HG03565 (cell line): ENCODE measurements at regions not wholly inside any gene's neighbourhood (a gene's known extent, or its start where the extent isn't known, plus 50 kb on each side); places are given as distances from the start of the nearest gene placed in this dataset.

Source experiments
- ATAC-seq: cut with Tn5 transposase; IDR thresholded peaks from one replicate; pipeline ENCODE4 v1.9.1; 2021; ENCODE audit warnings: mild to moderate bottlenecking, moderate library complexity; ENCODE audit not compliant: unreplicated experiment

DNA sequence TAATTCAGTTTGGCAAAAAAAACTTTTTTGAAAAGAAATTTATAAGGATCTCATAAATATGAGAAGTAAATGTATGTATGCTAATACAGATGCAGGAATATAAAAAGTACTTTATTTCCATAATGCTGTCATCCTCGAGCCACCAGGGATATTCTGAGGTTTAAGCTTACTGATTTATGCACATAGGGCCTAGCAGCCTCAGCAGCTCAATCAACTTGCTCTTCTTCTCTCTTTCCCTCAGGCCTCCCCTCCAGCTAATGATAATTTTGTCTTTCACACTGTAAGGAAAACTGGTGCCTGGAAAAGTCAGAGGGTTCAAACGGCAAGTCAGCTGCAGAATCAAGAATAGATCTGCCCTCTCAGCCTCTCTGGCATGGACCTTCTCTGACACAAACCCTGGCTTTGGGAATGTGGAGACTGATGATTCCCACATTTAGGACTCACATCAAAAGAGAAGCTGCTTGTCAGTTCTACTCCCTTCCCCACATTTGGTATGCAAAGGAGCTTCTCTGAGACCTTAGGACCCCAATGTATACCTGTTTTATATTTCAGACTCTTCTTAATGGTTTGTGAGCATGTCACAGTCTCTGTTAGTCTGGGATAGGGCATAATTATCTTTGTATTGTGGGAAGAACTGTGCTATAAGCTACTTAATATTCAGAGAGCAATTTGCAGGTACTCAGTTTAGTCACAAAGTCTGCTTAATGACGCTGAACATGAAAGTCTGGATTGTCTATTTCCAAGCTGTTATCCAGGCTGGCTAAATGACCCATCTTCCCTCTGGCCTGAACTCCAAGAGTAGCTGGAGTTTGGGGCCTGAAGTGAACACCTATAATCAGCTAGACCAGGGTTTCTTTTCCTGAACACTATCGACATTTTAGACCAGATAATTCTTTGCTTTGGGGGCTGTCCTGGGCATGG, 52.1 kb upstream of the DIPK1A start:
- ATAC-seq = no peak

DNA sequence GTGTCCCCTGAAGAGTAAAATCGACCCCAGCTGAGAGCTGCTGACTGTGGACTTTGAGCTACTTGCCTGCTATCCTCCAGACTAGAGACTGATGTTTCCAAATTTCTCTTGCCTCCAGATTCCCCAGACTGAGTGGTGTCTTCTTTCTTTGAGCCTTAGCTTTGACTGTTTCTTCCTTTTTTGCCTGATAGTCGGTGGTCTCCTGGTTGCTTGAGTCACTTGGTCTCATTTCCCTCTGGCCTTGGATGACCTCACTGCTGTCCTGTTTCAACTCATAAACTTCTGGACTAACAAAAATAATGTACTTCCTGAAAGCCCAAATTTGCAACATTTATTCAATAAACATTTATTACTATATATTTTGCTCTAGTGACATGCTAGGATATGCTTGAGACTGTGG, 52.9 kb upstream of the DIPK1A start:
- no peak for ATAC-seq

DNA sequence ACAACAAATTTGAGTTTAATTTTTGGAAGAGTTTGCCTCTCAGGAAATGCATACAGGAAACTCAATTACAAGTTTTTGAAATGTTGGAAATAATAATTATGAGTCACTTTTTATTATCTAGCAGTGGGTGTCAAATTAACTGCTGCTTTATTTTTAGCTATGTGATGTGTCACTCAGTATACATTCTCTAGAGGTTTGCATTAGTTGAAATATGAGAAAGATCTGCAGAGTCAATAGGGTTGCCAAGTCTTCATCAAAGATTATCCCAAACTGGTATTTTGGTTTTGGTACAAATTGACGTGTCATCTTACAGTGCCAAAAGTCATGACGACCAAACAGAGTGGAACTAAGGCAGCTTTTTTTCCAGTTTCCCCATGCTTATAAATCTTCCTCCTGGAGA, 54.3 kb upstream of the DIPK1A start:
- no peak for ATAC-seq

DNA sequence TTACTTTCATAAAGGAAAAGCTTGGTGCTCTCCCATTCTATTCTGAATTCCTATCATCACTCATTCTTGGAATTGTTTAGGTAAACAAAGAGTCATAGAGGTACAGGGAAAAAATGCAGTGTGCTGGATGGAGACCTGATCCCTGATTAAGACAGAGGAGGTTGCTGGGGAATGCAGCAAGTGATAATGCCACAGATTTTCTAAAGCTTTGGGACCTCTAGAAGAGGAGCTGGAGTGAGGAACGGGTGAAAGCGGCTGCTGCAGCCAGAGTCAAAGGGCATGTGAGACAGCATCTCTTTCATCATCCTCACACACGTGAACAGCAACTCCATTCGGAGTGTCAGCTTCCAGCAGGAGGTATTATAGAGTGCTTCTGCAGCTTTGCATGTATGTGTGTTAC, 54.9 kb upstream of the DIPK1A start:
- no peak for ATAC-seq

DNA sequence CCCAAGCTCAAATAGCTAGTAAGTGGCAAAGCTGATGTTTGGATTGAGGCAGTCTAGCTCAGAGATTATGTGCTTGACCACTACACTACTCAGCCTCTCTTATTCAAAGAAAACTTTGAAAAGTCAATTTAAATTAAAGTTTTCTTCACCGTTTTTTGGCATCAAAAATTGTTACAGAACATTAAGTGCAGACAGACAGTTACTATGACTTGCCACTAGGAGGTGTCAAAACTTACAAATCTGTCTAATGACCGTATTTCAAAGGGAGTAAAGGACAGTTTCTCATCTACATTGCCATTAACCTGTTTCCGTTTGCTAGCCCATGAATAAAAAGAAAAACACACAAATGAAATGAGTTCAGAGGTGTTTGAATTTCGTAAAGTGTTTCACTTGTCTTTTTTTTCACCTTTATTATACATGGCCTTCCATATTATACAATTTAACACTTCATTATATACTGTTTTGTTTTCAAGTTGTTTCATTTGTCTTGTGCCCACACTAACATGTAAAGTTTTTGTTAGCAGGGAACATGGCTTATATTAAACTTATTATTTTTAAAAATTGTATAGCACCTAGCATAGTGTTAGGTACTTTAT, 57.4 kb upstream of the MTF2 start:
- peak; percentile 74 for ATAC-seq

- ATAC-seq = no peak
Measured at GRCh38 chr1:93022580-93022979, 56.5 kb upstream of the MTF2 start.

GRCh38 chr1:93023281-93023680, 55.8 kb upstream of the MTF2 start:
- no peak for ATAC-seq

DNA sequence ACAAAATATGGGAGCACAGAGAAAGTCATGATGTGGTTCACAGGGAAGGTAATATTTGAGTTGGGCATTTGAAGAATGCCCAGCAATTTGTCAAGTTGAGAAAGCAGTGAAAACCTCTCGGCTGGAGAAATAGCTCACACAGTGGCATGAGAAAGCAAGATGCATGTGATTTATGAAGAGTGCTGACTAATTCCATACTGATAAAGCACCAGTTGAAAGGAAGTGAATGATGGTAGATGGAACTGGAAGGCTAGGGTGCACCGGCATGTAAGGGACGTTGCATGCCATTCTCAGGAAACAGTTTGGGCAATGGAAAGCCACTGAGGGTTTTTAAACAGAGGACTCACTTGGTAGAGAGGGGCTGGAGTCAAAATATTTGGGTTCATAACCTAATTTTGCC, 53.5 kb upstream of the MTF2 start:
- no peak for ATAC-seq

DNA sequence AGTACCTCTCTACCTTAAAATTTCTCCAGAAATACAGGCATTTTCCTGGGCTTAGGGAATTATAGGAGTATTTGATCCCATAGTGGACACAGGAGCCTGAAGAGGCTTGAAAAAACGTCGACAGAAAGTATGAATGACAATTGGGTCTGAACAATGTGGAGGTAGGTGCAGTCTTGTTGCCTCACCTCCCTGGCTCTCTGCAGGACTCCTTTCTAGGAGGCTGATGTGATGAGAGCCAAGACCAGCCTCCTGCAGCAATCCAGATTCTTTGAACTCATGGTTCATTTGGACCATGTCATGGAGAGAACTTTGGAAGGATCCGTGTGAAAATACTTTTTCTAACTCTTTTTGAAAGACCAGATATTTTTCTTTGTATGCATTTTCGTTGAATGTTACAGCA, 50.5 kb upstream of the MTF2 start:
- no peak for ATAC-seq
